ENCODE measurements at regions not wholly inside any gene's neighbourhood (a gene's known extent, or its start where the extent isn't known, plus 50 kb on each side); places are given as distances from the start of the nearest gene placed in this dataset.

GRCh38 chr14:97536421-97536820 is 739.2 kb downstream of the VRK1 start:
- Histone ChIP-seq H3K27me3 (ENCODE audit: control insufficient read depth, insufficient read depth) (peaks cover 3% of the 10 kb centered on the region), H3K4me1 (ENCODE audit: control insufficient read depth, insufficient read depth, low read length) (no peaks in the 10 kb centered on the region), H3K27ac (ENCODE audit: low read length) (no peak overlapping the region), H3K9me3 (ENCODE audit: control insufficient read depth, low read length) (no peaks in the 10 kb centered on the region), H3K4me3 (ENCODE audit: low read length) (no peak overlapping the region)
- ATAC-seq: no peak
- intact Hi-C loops (cut with DNase I): no loop called here
- 54% methylated on average over 4 of the region's 4 CpGs for WGBS
- no peak for DNase-seq

GRCh38 chr14:97538749-97539410 is 741.7 kb downstream of the VRK1 start:
- H3K9me3 ChIP-seq (ENCODE audit: control insufficient read depth, low read length): no peaks in the 10 kb centered on the region
- peaks cover 3% of the 10 kb centered on the region for H3K27me3 ChIP-seq (ENCODE audit: control insufficient read depth, insufficient read depth)
- H3K4me3 ChIP-seq (ENCODE audit: low read length): no peak overlapping the region
- no peaks in the 10 kb centered on the region for H3K4me1 ChIP-seq (ENCODE audit: control insufficient read depth, insufficient read depth, low read length)
- intact Hi-C loops (cut with DNase I): no loop called here
- no peak overlapping the region for H3K27ac ChIP-seq (ENCODE audit: low read length)
- no peak for ATAC-seq
- whole genome bisulfite sequencing: 65% methylated on average over 10 of the region's 10 CpGs
- no peak for DNase-seq

- Histone ChIP-seq H3K9me3 (ENCODE audit: control insufficient read depth, low read length) (no peaks in the 10 kb centered on the region), H3K4me3 (ENCODE audit: low read length) (no peak overlapping the region), H3K27ac (ENCODE audit: low read length) (no peak overlapping the region), H3K4me1 (ENCODE audit: control insufficient read depth, insufficient read depth, low read length) (no peaks in the 10 kb centered on the region), H3K27me3 (ENCODE audit: control insufficient read depth, insufficient read depth) (peaks cover 3% of the 10 kb centered on the region)
- DNase-seq (no peak), ATAC-seq (no peak)
- intact Hi-C loops (cut with DNase I): no loop called here
- WGBS: 58% methylated on average over 5 of the region's 5 CpGs
Observed at GRCh38 chr14:97539411-97539795, 742.2 kb downstream of the VRK1 start.

- no peaks in the 10 kb centered on the region for H3K4me1 ChIP-seq (ENCODE audit: control insufficient read depth, insufficient read depth, low read length)
- H3K27ac ChIP-seq (ENCODE audit: low read length): no peak overlapping the region
- WGBS: 62% methylated on average over 3 of the region's 3 CpGs
- ATAC-seq (no peak), DNase-seq (no peak)
- H3K27me3 ChIP-seq (ENCODE audit: control insufficient read depth, insufficient read depth): peaks cover 3% of the 10 kb centered on the region
- intact Hi-C loops (cut with DNase I): no loop called here
- H3K9me3 ChIP-seq (ENCODE audit: control insufficient read depth, low read length): no peaks in the 10 kb centered on the region
- H3K4me3 ChIP-seq (ENCODE audit: low read length): no peak overlapping the region
Observed at GRCh38 chr14:97539884-97540283, 742.7 kb downstream of the VRK1 start.

GRCh38 chr14:97543221-97543620 is 746.0 kb downstream of the VRK1 start:
- H3K9me3 ChIP-seq (ENCODE audit: control insufficient read depth, low read length): no peaks in the 10 kb centered on the region
- H3K4me1 ChIP-seq (ENCODE audit: control insufficient read depth, insufficient read depth, low read length): no peaks in the 10 kb centered on the region
- no peak overlapping the region for H3K27ac ChIP-seq (ENCODE audit: low read length)
- ATAC-seq (no peak), DNase-seq (no peak)
- intact Hi-C loops (cut with DNase I): no loop called here
- H3K4me3 ChIP-seq (ENCODE audit: low read length): no peak overlapping the region
- WGBS: 56% methylated on average over 5 of the region's 5 CpGs
- H3K27me3 ChIP-seq (ENCODE audit: control insufficient read depth, insufficient read depth): peaks cover 3% of the 10 kb centered on the region

GRCh38 chr14:97543816-97544215 is 746.6 kb downstream of the VRK1 start:
- peaks cover 3% of the 10 kb centered on the region for H3K27me3 ChIP-seq (ENCODE audit: control insufficient read depth, insufficient read depth)
- H3K4me3 ChIP-seq (ENCODE audit: low read length): no peak overlapping the region
- ATAC-seq (no peak), DNase-seq (no peak)
- H3K4me1 ChIP-seq (ENCODE audit: control insufficient read depth, insufficient read depth, low read length): no peaks in the 10 kb centered on the region
- intact Hi-C loops (cut with DNase I): no loop called here
- H3K9me3 ChIP-seq (ENCODE audit: control insufficient read depth, low read length): no peaks in the 10 kb centered on the region
- no peak overlapping the region for H3K27ac ChIP-seq (ENCODE audit: low read length)
- WGBS: 65% methylated on average over 1 of the region's 1 CpG

- DNase-seq (no peak), ATAC-seq (no peak)
- WGBS: 85% methylated on average over 4 of the region's 4 CpGs
- Histone ChIP-seq H3K4me1 (ENCODE audit: control insufficient read depth, insufficient read depth, low read length) (no peaks in the 10 kb centered on the region), H3K27me3 (ENCODE audit: control insufficient read depth, insufficient read depth) (peaks cover 3% of the 10 kb centered on the region), H3K27ac (ENCODE audit: low read length) (no peak overlapping the region), H3K4me3 (ENCODE audit: low read length) (no peak overlapping the region), H3K9me3 (ENCODE audit: control insufficient read depth, low read length) (no peaks in the 10 kb centered on the region)
- intact Hi-C loops (cut with DNase I): no loop called here
Observed at GRCh38 chr14:97544571-97544970, 747.4 kb downstream of the VRK1 start.

GRCh38 chr14:97546491-97547230 is 749.5 kb downstream of the VRK1 start:
- no peak for DNase-seq
- H3K4me3 ChIP-seq (ENCODE audit: low read length): no peak overlapping the region
- H3K27ac ChIP-seq (ENCODE audit: low read length): no peak overlapping the region
- H3K4me1 ChIP-seq (ENCODE audit: control insufficient read depth, insufficient read depth, low read length): no peaks in the 10 kb centered on the region
- WGBS: 89% methylated on average over 20 of the region's 20 CpGs
- no peaks in the 10 kb centered on the region for H3K27me3 ChIP-seq (ENCODE audit: control insufficient read depth, insufficient read depth)
- intact Hi-C loops (cut with DNase I): no loop called here
- no peaks in the 10 kb centered on the region for H3K9me3 ChIP-seq (ENCODE audit: control insufficient read depth, low read length)
- ATAC-seq: no peak

- no peaks in the 10 kb centered on the region for H3K4me1 ChIP-seq (ENCODE audit: control insufficient read depth, insufficient read depth, low read length)
- no peaks in the 10 kb centered on the region for H3K27me3 ChIP-seq (ENCODE audit: control insufficient read depth, insufficient read depth)
- intact Hi-C loops (cut with DNase I): no loop called here
- ATAC-seq: no peak
- no peak for DNase-seq
- no peaks in the 10 kb centered on the region for H3K9me3 ChIP-seq (ENCODE audit: control insufficient read depth, low read length)
- H3K27ac ChIP-seq (ENCODE audit: low read length): no peak overlapping the region
- 64% methylated on average over 3 of the region's 3 CpGs for WGBS
- no peak overlapping the region for H3K4me3 ChIP-seq (ENCODE audit: low read length)
Observed at GRCh38 chr14:97550463-97550862, 753.3 kb downstream of the VRK1 start.

GRCh38 chr14:97554597-97554996 is 757.4 kb downstream of the VRK1 start:
- intact Hi-C loops (cut with DNase I): no loop called here
- ATAC-seq (no peak), DNase-seq (no peak)
- no peak overlapping the region for H3K4me3 ChIP-seq (ENCODE audit: low read length)
- H3K27ac ChIP-seq (ENCODE audit: low read length): no peak overlapping the region
- no peaks in the 10 kb centered on the region for H3K4me1 ChIP-seq (ENCODE audit: control insufficient read depth, insufficient read depth, low read length)
- no peaks in the 10 kb centered on the region for H3K27me3 ChIP-seq (ENCODE audit: control insufficient read depth, insufficient read depth)
- H3K9me3 ChIP-seq (ENCODE audit: control insufficient read depth, low read length): no peaks in the 10 kb centered on the region
- 48% methylated on average over 4 of the region's 4 CpGs for WGBS

- DNase-seq (no peak), ATAC-seq (no peak)
- 51% methylated on average over 3 of the region's 3 CpGs for WGBS
- no peaks in the 10 kb centered on the region for H3K27me3 ChIP-seq (ENCODE audit: control insufficient read depth, insufficient read depth)
- H3K27ac ChIP-seq (ENCODE audit: low read length): no peak overlapping the region
- peaks cover 2% of the 10 kb centered on the region for H3K9me3 ChIP-seq (ENCODE audit: control insufficient read depth, low read length)
- intact Hi-C loops (cut with DNase I): no loop called here
- no peaks in the 10 kb centered on the region for H3K4me1 ChIP-seq (ENCODE audit: control insufficient read depth, insufficient read depth, low read length)
- H3K4me3 ChIP-seq (ENCODE audit: low read length): no peak overlapping the region
Observed at GRCh38 chr14:97564334-97564733, 767.2 kb downstream of the VRK1 start.
